SK-N-SH (cell line): ENCODE measurements at regions not wholly inside any gene's neighbourhood (a gene's known extent, or its start where the extent isn't known, plus 50 kb on each side); places are given as distances from the start of the nearest gene placed in this dataset.

Source experiments
- CTCF ChIA-PET: fragments of 300-600, 350-600 bp; formaldehyde crosslinking; extraction: SDS; loops from one replicate; lab custom pipeline; 2021; lab: Yijun Ruan, JAX
- POLR2A ChIA-PET: fragments of 350-600 bp; sonication (Branson Sonifier 250); formaldehyde crosslinking; extraction: SDS; loops from one replicate; lab custom pipeline; 2020; ENCODE audit warnings: antibody characterized with exemption, inconsistent platforms; lab: Yijun Ruan, JAX
- DNase-seq: peaks from one replicate; pipeline ENCODE4 v3.0.0; 2012
- H2AFZ ChIP-seq: fragments of 200-600 bp; sonication (generic); 2 replicates; pipeline ENCODE4 v1.8.1; 2016; ENCODE audit warnings: antibody characterized with exemption, mild to moderate bottlenecking, low read depth
- H3F3A ChIP-seq: fragments of 200-600 bp; sonication (generic); replicated peaks from 2 replicates; pipeline ENCODE3; 2016; ENCODE audit warnings: antibody characterized with exemption, mild to moderate bottlenecking; ENCODE audit not compliant: insufficient read depth
- H3K27ac ChIP-seq, 2 experiments: fragments of 200-500 bp in 1 of 2; fragments of 200-600 bp in 1 of 2; sonication (Bioruptor generic) in 1 of 2; sonication (generic), shearing (Covaris generic) in 1 of 2; 2 replicates each; pipeline versions ENCODE4 v1.5.1 to v1.6.1; 2014 to 2016; ENCODE audit warnings: low read depth in 2 of 2, inconsistent platforms in 1 of 2, low read length in 1 of 2, mild to moderate bottlenecking in 1 of 2, mixed read lengths in 1 of 2
- H3K27me3 ChIP-seq: fragments of 200-600 bp; sonication (generic), shearing (Covaris generic); 2 replicates; pipeline ENCODE4 v1.6.1; 2016; ENCODE audit warnings: mixed run types; ENCODE audit not compliant: insufficient read depth
- H3K36me3 ChIP-seq, 2 experiments: fragments of 200-500 bp in 1 of 2; fragments of 200-600 bp in 1 of 2; sonication (Bioruptor generic) in 1 of 2; sonication (generic) in 1 of 2; replicated peaks in 1 of 2; 2 replicates each; pipeline versions ENCODE3 to v1.5.1; 2014 to 2016; ENCODE audit warnings: low read length in 1 of 2, mild to moderate bottlenecking in 1 of 2; ENCODE audit not compliant: insufficient read depth in 2 of 2, control insufficient read depth in 1 of 2
- H3K4me1 ChIP-seq, 2 experiments: fragments of 200-500 bp in 1 of 2; fragments of 200-600 bp in 1 of 2; sonication (Bioruptor generic) in 1 of 2; sonication (generic), shearing (Covaris generic) in 1 of 2; 2 replicates each; pipeline versions ENCODE4 v1.5.1 to v1.6.1; 2014 to 2016; ENCODE audit warnings: low read depth in 1 of 2, low read length in 1 of 2, mixed run types in 1 of 2; ENCODE audit not compliant: insufficient read depth in 2 of 2, control insufficient read depth in 1 of 2
- H3K4me2 ChIP-seq: fragments of 200-600 bp; sonication (generic), shearing (Covaris generic); 2 replicates; pipeline ENCODE4 v1.6.1; 2017; ENCODE audit warnings: mixed run types
- H3K4me3 ChIP-seq, 2 experiments: fragments of 200-500 bp in 1 of 2; fragments of 200-600 bp in 1 of 2; sonication (Bioruptor generic) in 1 of 2; sonication (generic), shearing (Covaris generic) in 1 of 2; 2 replicates each; pipeline versions ENCODE4 v1.5.1 to v1.8.1; 2014 to 2016; ENCODE audit warnings: low read depth in 2 of 2, inconsistent platforms in 1 of 2, low read length in 1 of 2, mild to moderate bottlenecking in 1 of 2, mixed read lengths in 1 of 2, moderate library complexity in 1 of 2
- H3K79me2 ChIP-seq: fragments of 200-600 bp; sonication (generic); 2 replicates; pipeline ENCODE4 v1.8.1; 2017; ENCODE audit warnings: mild to moderate bottlenecking; ENCODE audit not compliant: insufficient read depth
- H3K9ac ChIP-seq: fragments of 200-600 bp; sonication (generic); 2 replicates; pipeline ENCODE4 v1.6.1; 2017; ENCODE audit warnings: mixed run types
- H3K9me2 ChIP-seq: fragments of 200-600 bp; sonication (generic); 2 replicates; pipeline ENCODE4 v1.6.1; 2017; ENCODE audit warnings: mixed run types
- H3K9me3 ChIP-seq: fragments of 200-600 bp; sonication (generic); 2 replicates; pipeline ENCODE4 v1.6.1; 2017; ENCODE audit warnings: mixed run types, mild to moderate bottlenecking, moderate library complexity
- H4K20me1 ChIP-seq: fragments of 200-600 bp; sonication (generic); 2 replicates; pipeline ENCODE4 v1.6.1; 2017; ENCODE audit warnings: mild to moderate bottlenecking, mixed run types; ENCODE audit not compliant: insufficient read depth
- CTCF ChIP-seq: fragments of 200-600 bp; sonication (generic); IDR thresholded peaks from 2 replicates; pipeline ENCODE4 v1.6.1; 2017; ENCODE audit warnings: antibody characterized with exemption, mild to moderate bottlenecking, moderate library complexity
- EP300 ChIP-seq, 2 experiments: IDR thresholded peaks; 2 replicates each; pipeline versions ENCODE4 v1.4.0 to v1.6.1; 2012; ENCODE audit warnings: borderline replicate concordance in 1 of 2, low read depth in 1 of 2, low read length in 1 of 2
- EZH2phosphoT487 ChIP-seq: fragments of 200-600 bp; sonication (generic); IDR thresholded peaks from 2 replicates; pipeline ENCODE4 v1.6.1; 2017; ENCODE audit warnings: low read depth, mixed run types, mild to moderate bottlenecking, antibody characterized with exemption, moderate library complexity, borderline replicate concordance
- FOXJ3 ChIP-seq: sonication (generic); formaldehyde crosslinking; IDR thresholded peaks from 2 replicates; pipeline ENCODE4 v1.5.1; 2020; ENCODE audit warnings: mild to moderate bottlenecking, missing genetic modification reagents
- GABPA ChIP-seq: IDR thresholded peaks from 2 replicates; pipeline ENCODE4 v1.4.0; 2012; ENCODE audit warnings: low read depth, mild to moderate bottlenecking
- IRF3 ChIP-seq: fragments of 150-350 bp; IDR thresholded peaks from 2 replicates; pipeline ENCODE4 v1.6.1; 2016; ENCODE audit warnings: mild to moderate bottlenecking, low read depth, low read length
- MEF2A ChIP-seq: IDR thresholded peaks from 2 replicates; pipeline ENCODE4 v1.4.0; 2012; ENCODE audit warnings: low read depth, borderline replicate concordance
- NFIC ChIP-seq: IDR thresholded peaks from 2 replicates; pipeline ENCODE4 v1.4.0; 2012; ENCODE audit warnings: borderline replicate concordance
- NRF1 ChIP-seq: IDR thresholded peaks from 2 replicates; pipeline ENCODE4 v1.6.1; 2012; ENCODE audit warnings: low read depth, mild to moderate bottlenecking, low read length
- POLR2AphosphoS5 ChIP-seq: IDR thresholded peaks from 2 replicates; pipeline ENCODE4 v1.6.1; 2012; ENCODE audit warnings: low read depth, low read length
- RAD21 ChIP-seq: IDR thresholded peaks from 2 replicates; pipeline ENCODE4 v1.6.1; 2012; ENCODE audit warnings: mild to moderate bottlenecking, low read length
- RCOR1 ChIP-seq: fragments of 150-350 bp; IDR thresholded peaks from 2 replicates; pipeline ENCODE4 v1.6.1; 2017; ENCODE audit warnings: antibody characterized with exemption, low read length
- RFX5 ChIP-seq: IDR thresholded peaks from 2 replicates; pipeline ENCODE4 v1.6.1; 2012; ENCODE audit warnings: mild to moderate bottlenecking, improper control_type of control experiment, low read length
- SIN3A ChIP-seq: IDR thresholded peaks from 2 replicates; pipeline ENCODE4 v1.6.1; 2012; ENCODE audit warnings: low read depth, mild to moderate bottlenecking, low read length, moderate library complexity, borderline replicate concordance
- SMC3 ChIP-seq: IDR thresholded peaks from 2 replicates; pipeline ENCODE4 v1.6.1; 2012; ENCODE audit warnings: low read depth, low read length, improper control_type of control experiment
- TCF12 ChIP-seq: IDR thresholded peaks from 2 replicates; pipeline ENCODE4 v1.4.0; 2012
- TEAD4 ChIP-seq: IDR thresholded peaks from 2 replicates; pipeline ENCODE4 v1.4.0; 2012; ENCODE audit warnings: mild to moderate bottlenecking, borderline replicate concordance; ENCODE audit not compliant: insufficient read depth
- USF1 ChIP-seq: IDR thresholded peaks from 2 replicates; pipeline ENCODE4 v1.4.0; 2012; ENCODE audit warnings: low read depth, borderline replicate concordance
- USF2 ChIP-seq: fragments of 150-350 bp; IDR thresholded peaks from 2 replicates; pipeline ENCODE4 v1.6.1; 2017; ENCODE audit warnings: antibody characterized with exemption, low read length, low read depth, borderline replicate concordance
- ZBTB33 ChIP-seq: IDR thresholded peaks from 2 replicates; pipeline ENCODE4 v1.4.0; 2012; ENCODE audit warnings: low read depth, borderline replicate concordance
- WGBS: methylation state at CpG from one replicate; pipeline ENCODE4 v1.1.6; 2017; ENCODE audit warnings: low lambda C conversion rate; 5-methylcytosine and 5-hydroxymethylcytosine counted together

- TF ChIP-seq SMC3 = no peak
- no peak for TF ChIP-seq USF2
- TF ChIP-seq EZH2phosphoT487 = no peak
- TF ChIP-seq POLR2AphosphoS5 = no peak
- no peak for TF ChIP-seq MEF2A
- TF ChIP-seq GABPA = no peak
- TF ChIP-seq NRF1 = no peak
- TF ChIP-seq TEAD4 = no peak
Observed at GRCh38 chr12:45105996-45106395, 55.1 kb upstream of the DBX2 start (continued).

GRCh38 chr12:45112306-45112705, 61.4 kb upstream of the DBX2 start:
- no peak for DNase-seq
- Histone ChIP-seq H3K4me3 (no peak overlapping the region), H3F3A (no peaks in the 10 kb centered on the region), H3K27ac (no peak overlapping the region), H3K9me2 (no peaks in the 10 kb centered on the region), H2AFZ (no peak overlapping the region), H3K4me2 (no peak overlapping the region), H4K20me1 (no peaks in the 10 kb centered on the region), H3K79me2 (no peaks in the 10 kb centered on the region), H3K9me3 (no peaks in the 10 kb centered on the region)
- 17% methylated on average over 2 of the region's 2 CpGs for WGBS
- POLR2A ChIA-PET = no interaction called here
- TF ChIP-seq TCF12 (no peak), RFX5 (no peak), NFIC (no peak), RCOR1 (no peak), FOXJ3 (no peak), SIN3A (no peak)
- TF ChIP-seq, all 33 proteins: peak for 0
- Histone ChIP-seq H3K9ac (no peak overlapping the region), H3K36me3 (no peaks in the 10 kb centered on the region), H3K27me3 (no peaks in the 10 kb centered on the region), H3K4me1 (no peaks in the 10 kb centered on the region)
- CTCF ChIA-PET = interaction anchor here (1.3 kb wide), 1 partner anchor 10 kb away, joined by 9 read pairs; no protein-coding TSS in a partner anchor

- no peaks in the 10 kb centered on the region for H3F3A ChIP-seq
- H3K4me2 ChIP-seq = no peak overlapping the region
- no peaks in the 10 kb centered on the region; a peak in 1 of 4 replicates for H3K4me1 ChIP-seq
- H3K36me3 ChIP-seq = no peaks in the 10 kb centered on the region
- H2AFZ ChIP-seq = no peak overlapping the region
- CTCF ChIA-PET = interaction anchor here (1.2 to 4.4 kb wide), 4 partner anchors 9 to 173 kb away, joined by 3 to 25 read pairs (median 7); no protein-coding TSS in a partner anchor
- no peaks in the 10 kb centered on the region for H3K9me2 ChIP-seq
- H3K4me3 ChIP-seq = no peak overlapping the region
- H3K9me3 ChIP-seq = no peaks in the 10 kb centered on the region
- no peaks in the 10 kb centered on the region for H3K79me2 ChIP-seq
- H4K20me1 ChIP-seq = no peaks in the 10 kb centered on the region
- H3K27ac ChIP-seq = no peak overlapping the region
- no peaks in the 10 kb centered on the region for H3K27me3 ChIP-seq
- no peak overlapping the region for H3K9ac ChIP-seq
- POLR2A ChIA-PET = interaction anchor here (0.6 kb wide), 1 partner anchor 74 kb away, joined by 3 read pairs; no protein-coding TSS in a partner anchor
- no peak for DNase-seq
- WGBS = 75% methylated on average over 2 of the region's 2 CpGs
- TF ChIP-seq EP300 (IDR thresholded peaks at IDR 0.05; ENCODE audit: borderline replicate concordance in 1 of 2, low read depth in 1 of 2, low read length in 1 of 2) (no peak), EZH2phosphoT487 (no peak), ZBTB33 (no peak), IRF3 (no peak), RAD21 (no peak), RCOR1 (no peak), USF1 (no peak), FOXJ3 (no peak), POLR2AphosphoS5 (no peak), CTCF (no peak)
Observed at GRCh38 chr12:45121224-45121623, 70.3 kb upstream of the DBX2 start.
